ENCODE measurements at regions not wholly inside any gene's neighbourhood (a gene's known extent, or its start where the extent isn't known, plus 50 kb on each side); places are given as distances from the start of the nearest gene placed in this dataset.

- TF ChIP-seq CTCF (IDR thresholded peaks at IDR 0.05), result no peak
- no peak for TF ChIP-seq POLR2A (IDR thresholded peaks at IDR 0.05)
Measured at GRCh38 chr6:11425876-11426275, 111.7 kb upstream of the TMEM170B start.
